Esophagus muscularis mucosa (tissue), 4 donors: ENCODE measurements at regions not wholly inside any gene's neighbourhood (a gene's known extent, or its start where the extent isn't known, plus 50 kb on each side); places are given as distances from the start of the nearest gene placed in this dataset.

ENCODE experiments used
- DNase-seq: peaks from one replicate; pipeline ENCODE4 v3.0.0-alpha.2; 2017; ENCODE audit errors: extremely low spot score
- H3K27ac ChIP-seq, 4 donors: fragments of 200-600 bp; sonication (generic); replicated peaks in 1 of 4; 1 replicate in 3 of 4; 2 replicates in 1 of 4; pipeline ENCODE4 v1.5.1; 2016 to 2019; ENCODE audit warnings: mild to moderate bottlenecking in 1 of 4
- H3K27me3 ChIP-seq, 4 donors: fragments of 200-600 bp; sonication (generic); one replicate each; pipeline versions ENCODE4 v1.5.1 to v1.6.0; 2016 to 2019
- H3K36me3 ChIP-seq, 4 donors: fragments of 200-600 bp; sonication (generic); one replicate each; pipeline ENCODE4 v1.5.1; 2016 to 2019
- H3K4me1 ChIP-seq, 4 donors: fragments of 200-600 bp; sonication (generic); one replicate each; pipeline ENCODE4 v1.5.1; 2016 to 2019
- H3K4me3 ChIP-seq, 4 donors: fragments of 200-600 bp; sonication (generic); 1 replicate in 2 of 4; 2 replicates in 2 of 4; pipeline ENCODE4 v1.5.1; 2016 to 2019; ENCODE audit warnings: mild to moderate bottlenecking in 4 of 4, moderate library complexity in 1 of 4
- H3K9me3 ChIP-seq, 4 donors: fragments of 200-600 bp; sonication (generic); 1 replicate in 3 of 4; 2 replicates in 1 of 4; pipeline ENCODE4 v1.5.1; 2016 to 2019
- EP300 ChIP-seq: sonication (generic); formaldehyde crosslinking; IDR thresholded peaks from one replicate; pipeline ENCODE4 v1.6.1; 2017; ENCODE audit warnings: antibody characterized with exemption
- POLR2A ChIP-seq: fragments of 450-650 bp; IDR thresholded peaks from one replicate; pipeline ENCODE4 v1.6.1; 2017; ENCODE audit warnings: antibody characterized with exemption, moderate library complexity, mild to moderate bottlenecking, low read depth
- POLR2AphosphoS5 ChIP-seq, 2 donors: sonication (generic); formaldehyde crosslinking; IDR thresholded peaks; one replicate each; pipeline ENCODE4 v1.6.1; 2017; ENCODE audit warnings: antibody characterized with exemption in 2 of 2
- WGBS: methylation state at CpG from one replicate; pipeline ENCODE4 v1.1.5; 2018; 5-methylcytosine and 5-hydroxymethylcytosine counted together
- intact Hi-C: fragments of 100-400 bp; cut with DNase I; formaldehyde crosslinking; loops from one replicate; pipeline ENCODE4 v1.15.1; 2023
- TF ChIP-seq, protein P1 (sequence below), 3 experiments: fragments of 200-600 bp in 2 of 3; fragments of 450-650 bp in 1 of 3; sonication (generic) in 2 of 3; IDR thresholded peaks; one replicate each; pipeline ENCODE4 v1.5.1; 2017 to 2019; ENCODE audit warnings: antibody characterized with exemption in 3 of 3, mild to moderate bottlenecking in 2 of 3, moderate library complexity in 1 of 3

DNA sequence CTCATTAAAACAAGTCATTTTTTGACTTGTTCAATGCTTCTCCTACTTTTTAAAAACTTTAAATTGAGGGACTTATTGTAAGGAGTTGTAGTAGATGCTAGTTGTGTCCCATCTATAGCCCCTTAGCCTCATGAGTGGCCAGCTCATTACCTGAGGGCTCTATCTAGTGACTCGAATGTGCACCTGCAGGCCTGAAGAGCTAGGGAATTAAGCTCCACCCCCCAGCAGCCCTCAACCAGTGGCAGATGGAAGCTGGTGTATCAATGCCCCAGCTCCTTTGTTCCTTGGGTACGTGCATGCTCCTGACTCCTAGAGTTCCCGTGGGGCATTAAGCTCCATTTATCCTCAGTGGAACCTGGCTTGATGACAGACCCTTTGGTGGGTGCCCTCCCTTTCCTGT lies 146.7 kb upstream of the FAM9B start:
- Histone ChIP-seq H3K4me3 (no peak overlapping the region), H3K4me1 (no peaks in the 10 kb centered on the region), H3K27me3 (no peaks in the 10 kb centered on the region), H3K9me3 (peaks cover 0 to 8% (median 0%) of the 10 kb centered on the region in 4 donors), H3K27ac (no peak overlapping the region), H3K36me3 (no peaks in the 10 kb centered on the region)
- no peak for DNase-seq
- intact Hi-C loops: no loop called here
- 72% methylated on average over 3 of the region's 3 CpGs for WGBS
- TF ChIP-seq, protein P1, sequence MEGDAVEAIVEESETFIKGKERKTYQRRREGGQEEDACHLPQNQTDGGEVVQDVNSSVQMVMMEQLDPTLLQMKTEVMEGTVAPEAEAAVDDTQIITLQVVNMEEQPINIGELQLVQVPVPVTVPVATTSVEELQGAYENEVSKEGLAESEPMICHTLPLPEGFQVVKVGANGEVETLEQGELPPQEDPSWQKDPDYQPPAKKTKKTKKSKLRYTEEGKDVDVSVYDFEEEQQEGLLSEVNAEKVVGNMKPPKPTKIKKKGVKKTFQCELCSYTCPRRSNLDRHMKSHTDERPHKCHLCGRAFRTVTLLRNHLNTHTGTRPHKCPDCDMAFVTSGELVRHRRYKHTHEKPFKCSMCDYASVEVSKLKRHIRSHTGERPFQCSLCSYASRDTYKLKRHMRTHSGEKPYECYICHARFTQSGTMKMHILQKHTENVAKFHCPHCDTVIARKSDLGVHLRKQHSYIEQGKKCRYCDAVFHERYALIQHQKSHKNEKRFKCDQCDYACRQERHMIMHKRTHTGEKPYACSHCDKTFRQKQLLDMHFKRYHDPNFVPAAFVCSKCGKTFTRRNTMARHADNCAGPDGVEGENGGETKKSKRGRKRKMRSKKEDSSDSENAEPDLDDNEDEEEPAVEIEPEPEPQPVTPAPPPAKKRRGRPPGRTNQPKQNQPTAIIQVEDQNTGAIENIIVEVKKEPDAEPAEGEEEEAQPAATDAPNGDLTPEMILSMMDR (IDR thresholded peaks at IDR 0.05): no peak
- TF ChIP-seq POLR2A (no peak), EP300 (no peak), POLR2AphosphoS5 (IDR thresholded peaks at IDR 0.05) (no peak)

DNA sequence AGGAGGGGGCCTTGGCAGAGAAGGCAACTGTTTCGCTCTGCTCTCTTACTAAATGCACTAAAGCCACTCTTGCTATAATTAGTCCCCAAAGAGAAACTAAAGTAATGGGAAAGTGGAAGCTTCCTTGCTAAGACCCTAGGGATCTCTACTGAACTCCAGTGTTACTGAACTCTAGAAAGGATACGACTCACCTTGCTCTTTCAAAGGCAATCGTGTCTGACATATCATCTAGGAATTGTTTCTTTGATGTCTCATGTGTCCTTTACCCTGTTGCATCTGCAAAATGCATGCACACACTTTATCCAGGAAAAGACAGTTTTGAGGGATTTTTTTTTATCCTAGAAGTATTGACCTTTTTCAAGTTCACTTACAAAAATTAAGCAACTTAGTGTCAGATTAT lies 148.1 kb upstream of the FAM9B start:
- no peaks in the 10 kb centered on the region for H3K4me1 ChIP-seq
- no peak for DNase-seq
- TF ChIP-seq EP300: no peak
- no peak for TF ChIP-seq POLR2A
- TF ChIP-seq, protein P1 (IDR thresholded peaks at IDR 0.05): no peak
- TF ChIP-seq POLR2AphosphoS5 (IDR thresholded peaks at IDR 0.05): no peak
- H3K36me3 ChIP-seq: no peaks in the 10 kb centered on the region
- no peaks in the 10 kb centered on the region for H3K27me3 ChIP-seq
- 83% methylated on average over 3 of the region's 3 CpGs for WGBS
- no peak overlapping the region for H3K4me3 ChIP-seq
- no peak overlapping the region for H3K27ac ChIP-seq
- H3K9me3 ChIP-seq: peaks cover 0 to 8% (median 0%) of the 10 kb centered on the region in 4 donors
- intact Hi-C loops: no loop called here

DNA sequence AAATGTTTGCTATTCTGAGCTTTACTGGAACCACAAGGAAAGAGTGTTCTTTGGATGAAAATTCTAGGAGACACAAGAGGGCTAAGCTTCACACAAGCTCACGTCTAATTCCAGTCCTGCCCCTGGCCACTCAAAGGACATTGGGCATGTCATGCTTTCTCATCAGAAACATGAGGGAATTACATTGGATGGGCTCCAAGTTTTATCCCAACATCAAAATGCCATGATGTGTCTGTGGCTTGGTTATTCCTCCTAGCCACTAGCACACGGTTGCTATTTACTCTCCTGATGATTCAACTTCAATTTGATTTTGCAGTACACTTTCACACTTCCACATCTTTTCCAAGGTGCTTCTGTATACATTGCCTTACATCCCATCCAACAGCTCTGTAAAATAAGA lies 149.6 kb upstream of the FAM9B start:
- Histone ChIP-seq H3K27me3 (no peaks in the 10 kb centered on the region), H3K9me3 (peaks cover 0 to 5% (median 0%) of the 10 kb centered on the region in 4 donors), H3K27ac (no peak overlapping the region), H3K36me3 (no peaks in the 10 kb centered on the region), H3K4me1 (no peaks in the 10 kb centered on the region), H3K4me3 (no peak overlapping the region)
- TF ChIP-seq POLR2AphosphoS5 (IDR thresholded peaks at IDR 0.05) (no peak), POLR2A (no peak), EP300 (no peak)
- TF ChIP-seq, protein P1 (IDR thresholded peaks at IDR 0.05): no peak
- 73% methylated on average over 2 of the region's 2 CpGs for WGBS
- intact Hi-C loops: no loop called here
- DNase-seq: peak; percentile 26

DNA sequence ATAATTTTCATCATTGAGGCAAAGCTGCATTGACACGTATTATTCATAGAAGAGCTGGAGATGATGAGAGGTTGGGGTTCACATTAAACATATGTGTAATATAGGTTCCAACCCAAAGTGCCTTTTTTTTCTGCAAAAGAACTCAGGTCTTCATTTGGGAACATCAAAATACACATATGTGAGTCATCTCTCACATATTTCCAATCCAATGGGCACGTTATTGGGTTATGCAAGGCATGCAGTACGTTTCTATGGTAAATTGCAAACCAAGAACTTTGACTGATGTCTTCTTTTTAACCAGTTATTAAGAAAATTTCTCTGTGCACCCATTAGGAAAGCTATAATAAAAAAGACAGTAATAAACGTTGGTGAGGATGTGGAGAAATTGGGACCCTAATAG lies 150.3 kb upstream of the FAM9B start:
- Histone ChIP-seq H3K9me3 (no peaks in the 10 kb centered on the region), H3K4me3 (no peak overlapping the region), H3K27ac (no peak overlapping the region), H3K4me1 (no peaks in the 10 kb centered on the region), H3K36me3 (no peaks in the 10 kb centered on the region), H3K27me3 (no peaks in the 10 kb centered on the region)
- 63% methylated on average over 4 of the region's 4 CpGs for WGBS
- intact Hi-C loops: no loop called here
- no peak for DNase-seq
- TF ChIP-seq, protein P1 (IDR thresholded peaks at IDR 0.05): no peak
- TF ChIP-seq EP300 (no peak), POLR2AphosphoS5 (IDR thresholded peaks at IDR 0.05) (no peak), POLR2A (no peak)

DNA sequence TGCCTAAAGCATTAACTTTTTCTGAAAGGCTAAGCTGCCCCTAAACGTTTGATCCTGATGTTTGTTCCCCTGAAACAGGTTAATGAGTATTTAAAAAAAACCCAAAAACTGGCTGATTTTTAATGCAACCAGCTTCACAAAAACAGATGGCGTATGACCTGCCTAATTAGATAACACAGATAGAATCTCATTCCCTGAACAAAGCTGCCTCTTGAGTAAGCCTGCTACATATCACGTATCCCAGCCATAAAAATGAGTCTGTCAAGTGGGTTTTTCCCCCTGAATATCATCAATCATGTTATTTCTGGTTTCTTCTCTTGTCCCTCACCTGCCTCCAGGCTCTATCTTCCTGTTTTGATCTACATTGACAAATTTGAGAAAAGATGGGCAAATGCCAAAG lies 154.2 kb upstream of the FAM9B start:
- WGBS: 69% methylated on average over 3 of the region's 3 CpGs
- no peak for DNase-seq
- TF ChIP-seq, protein P1 (IDR thresholded peaks at IDR 0.05): no peak
- TF ChIP-seq EP300: no peak
- no peak for TF ChIP-seq POLR2A
- TF ChIP-seq POLR2AphosphoS5 (IDR thresholded peaks at IDR 0.05): no peak
- no peaks in the 10 kb centered on the region for H3K27me3 ChIP-seq
- H3K36me3 ChIP-seq: no peaks in the 10 kb centered on the region
- no peaks in the 10 kb centered on the region for H3K4me1 ChIP-seq
- no peak overlapping the region for H3K4me3 ChIP-seq
- no peaks in the 10 kb centered on the region for H3K9me3 ChIP-seq
- H3K27ac ChIP-seq: no peak overlapping the region
- intact Hi-C loops: no loop called here
